22Rv1 (cell line): ENCODE measurements at regions not wholly inside any gene's neighbourhood (a gene's known extent, or its start where the extent isn't known, plus 50 kb on each side); places are given as distances from the start of the nearest gene placed in this dataset.
A peak's percentile ranks its signal among the peaks of the same experiment; 100 is the strongest.

Source experiments
- H3K27ac ChIP-seq: fragments of 450-650 bp; 2 replicates; pipeline ENCODE4 v1.5.1; 2017
- CTCF ChIP-seq: fragments of 450-650 bp; IDR thresholded peaks from 2 replicates; pipeline ENCODE4 v1.5.1; 2017; ENCODE audit warnings: mild to moderate bottlenecking
- ZFX ChIP-seq: fragments of 450-650 bp; IDR thresholded peaks from 2 replicates; pipeline ENCODE4 v1.6.1; 2017; ENCODE audit warnings: antibody characterized with exemption, borderline replicate concordance

GRCh38 chr15:72992841-72993252 is 59.4 kb upstream of the NEO1 start:
- TF ChIP-seq ZFX = no peak
- no peak for TF ChIP-seq CTCF
- H3K27ac ChIP-seq = no peak overlapping the region

GRCh38 chr15:72991026-72991425 is 61.2 kb upstream of the NEO1 start:
- H3K27ac ChIP-seq = no peak overlapping the region
- TF ChIP-seq ZFX (no peak), CTCF (no peak)

- TF ChIP-seq CTCF (no peak), ZFX (no peak)
- H3K27ac ChIP-seq = no peak overlapping the region
Measured at GRCh38 chr15:72983801-72984545, 68.3 kb upstream of the NEO1 start.

- H3K27ac ChIP-seq = no peak overlapping the region
Measured at GRCh38 chr15:72982714-72983113, 69.5 kb upstream of the NEO1 start.

GRCh38 chr15:72980661-72981060 is 71.6 kb upstream of the NEO1 start:
- TF ChIP-seq CTCF (no peak), ZFX (no peak)
- peak overlapping the region; percentile 24 for H3K27ac ChIP-seq

More at GRCh38 chr15:72982714-72983113, 69.5 kb upstream of the NEO1 start:
- TF ChIP-seq ZFX = no peak
- no peak for TF ChIP-seq CTCF

- TF ChIP-seq CTCF = no peak
- H3K27ac ChIP-seq = peak overlapping the region; percentile 24
Measured at GRCh38 chr15:72979791-72980190, 72.5 kb upstream of the NEO1 start.

GRCh38 chr15:72979308-72979707 is 73.0 kb upstream of the NEO1 start:
- TF ChIP-seq ZFX = no peak
- TF ChIP-seq CTCF = no peak
- no peak overlapping the region for H3K27ac ChIP-seq
